Medulla oblongata (tissue), 1 donor: ENCODE measurements at regions not wholly inside any gene's neighbourhood (a gene's known extent, or its start where the extent isn't known, plus 50 kb on each side); places are given as distances from the start of the nearest gene placed in this dataset.
"Not testable (repeated sequence)": the region's sequence is repeated elsewhere in the genome, so short reads cannot be mapped to it uniquely, and the experiment has no call there.

Experiments used
- DNase-seq: peaks from one replicate; pipeline ENCODE4 v3.0.0-alpha.2; 2015; ENCODE audit errors: extremely low spot score

- no peak for DNase-seq
These were observed 184.3 kb downstream of the ADRA2A start for GRCh38 chr10:111261081-111261615.

GRCh38 chr10:111265341-111265740 is 188.5 kb downstream of the ADRA2A start:
- DNase-seq, result no peak

GRCh38 chr10:111266165-111266564 is 189.3 kb downstream of the ADRA2A start:
- DNase-seq, result no peak

DNA sequence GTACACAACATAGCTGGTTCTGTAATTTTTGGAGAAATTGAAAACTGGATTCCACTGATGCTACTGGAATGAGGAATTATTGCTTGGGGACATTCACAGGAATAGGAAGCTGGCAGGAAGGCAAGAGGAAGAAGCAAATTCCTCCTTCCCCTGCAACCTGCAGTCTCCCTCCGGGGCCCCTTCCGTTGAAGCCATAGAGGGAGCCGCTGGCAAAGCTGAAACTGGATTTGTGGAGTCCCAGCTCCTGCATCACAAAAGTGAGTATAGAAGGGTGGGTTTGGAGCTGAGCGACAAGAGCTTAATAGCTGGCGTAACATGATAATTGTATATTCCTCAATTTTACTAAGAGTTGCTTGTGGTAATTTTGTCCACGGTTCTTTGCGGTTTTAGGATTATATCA is 190.8 kb downstream of the ADRA2A start:
- DNase-seq, result no peak

GRCh38 chr10:111273235-111273634 is 196.4 kb downstream of the ADRA2A start:
- DNase-seq, result no peak

DNA sequence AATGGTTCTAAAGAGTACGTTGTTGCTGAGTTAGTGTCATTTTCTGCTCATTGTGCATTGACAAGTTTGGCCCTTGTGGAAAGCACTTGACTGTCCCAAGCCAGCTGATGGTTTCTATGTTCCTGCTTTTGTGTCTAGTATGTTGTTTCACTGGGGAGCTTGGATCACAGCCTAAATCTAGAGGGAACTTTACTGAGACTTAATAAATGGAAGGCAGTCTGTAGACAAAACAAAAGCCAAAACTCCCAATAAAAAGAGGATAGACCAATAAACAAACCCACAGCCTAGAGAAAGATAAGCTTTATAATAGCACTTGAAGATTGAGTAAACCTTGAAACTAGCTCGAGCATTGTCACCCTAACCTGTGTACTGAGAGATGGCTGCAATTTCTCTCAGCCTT is 196.8 kb downstream of the ADRA2A start:
- DNase-seq, result peak; percentile 23

- peak; percentile 12 for DNase-seq
These were observed 198.3 kb downstream of the ADRA2A start for GRCh38 chr10:111275091-111275490.

- no peak for DNase-seq
These were observed 200.8 kb downstream of the ADRA2A start for GRCh38 chr10:111277661-111278060.

GRCh38 chr10:111278266-111278665 is 201.4 kb downstream of the ADRA2A start:
- DNase-seq, result no peak

- peak; percentile 35 for DNase-seq
These were observed 204.7 kb downstream of the ADRA2A start for GRCh38 chr10:111281516-111281915.

GRCh38 chr10:111289461-111289860 is 212.6 kb downstream of the ADRA2A start:
- DNase-seq, result peak; percentile 5

GRCh38 chr10:111290649-111291048 is 213.8 kb downstream of the ADRA2A start:
- no peak for DNase-seq

DNA sequence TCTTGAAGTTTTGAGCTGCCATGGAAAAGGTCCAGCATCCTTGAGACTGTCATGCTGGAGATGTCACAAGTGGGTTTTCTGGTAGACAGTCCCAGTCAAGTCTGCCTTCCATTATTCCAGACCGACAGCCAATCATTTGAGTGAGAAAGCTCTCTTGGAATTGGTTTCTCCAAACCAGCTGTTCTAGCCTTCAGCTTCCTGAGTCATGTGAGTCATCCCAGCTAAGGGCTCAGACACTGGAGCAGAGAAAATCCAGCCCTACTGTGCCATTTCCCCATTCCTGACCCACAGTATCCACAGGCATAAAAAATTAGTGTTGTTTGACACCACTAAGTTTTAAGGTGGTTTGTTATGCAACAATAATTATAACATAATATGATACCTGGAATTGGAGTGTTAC is 219.0 kb downstream of the ADRA2A start:
- no peak for DNase-seq

DNA sequence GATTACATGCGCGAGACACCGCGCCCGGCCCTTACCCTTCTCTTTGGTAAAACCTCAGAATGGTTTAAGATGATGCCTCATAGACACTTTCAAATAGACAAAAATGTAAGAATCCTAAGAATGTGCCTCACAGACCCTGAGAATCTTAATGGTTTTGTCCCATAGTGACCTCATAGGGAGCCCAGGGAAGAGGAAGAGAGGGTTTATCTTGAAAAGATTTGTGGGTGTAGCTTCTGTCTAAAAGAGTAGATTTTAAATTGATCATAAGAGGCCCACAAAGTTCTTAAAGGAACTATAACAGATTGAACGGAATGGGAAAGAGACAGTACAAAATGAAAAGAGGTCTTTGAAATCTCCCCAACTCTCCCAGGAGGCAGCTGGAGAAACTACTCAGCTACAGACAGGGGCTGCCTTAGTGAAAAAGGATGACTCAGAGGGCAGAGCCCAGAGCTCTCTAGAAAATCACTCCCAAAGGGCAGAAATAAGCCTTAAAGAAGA is 220.6 kb downstream of the ADRA2A start:
- DNase-seq, result no peak

- no peak for DNase-seq
These were observed 221.2 kb downstream of the ADRA2A start for GRCh38 chr10:111298031-111298430.

GRCh38 chr10:111299037-111299436 is 222.2 kb downstream of the ADRA2A start:
- DNase-seq, result no peak

DNA sequence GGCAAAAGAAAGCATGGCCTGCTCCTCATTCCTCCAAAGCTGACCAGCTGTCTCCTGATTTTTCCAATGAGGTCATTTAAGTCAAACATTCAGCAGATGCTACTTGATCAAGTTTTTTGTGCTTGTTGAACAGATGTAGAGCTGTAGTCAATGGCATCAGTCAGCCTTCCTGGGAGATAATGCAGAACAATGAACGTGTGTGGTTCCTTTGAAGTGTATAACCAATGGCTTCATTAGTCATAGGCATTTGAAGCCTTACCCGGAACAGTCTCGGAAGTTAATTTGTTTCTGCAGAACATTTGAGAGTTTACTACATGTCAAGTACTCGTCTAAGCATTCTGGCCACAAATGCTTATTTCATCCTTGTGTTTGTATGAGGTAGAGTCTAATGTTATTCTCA is 227.1 kb downstream of the ADRA2A start:
- DNase-seq, result no peak

GRCh38 chr10:111316722-111317212 is 239.9 kb downstream of the ADRA2A start:
- peak; percentile 21 for DNase-seq

- no peak for DNase-seq
These were observed 243.0 kb downstream of the ADRA2A start for GRCh38 chr10:111319866-111320265.

- no peak for DNase-seq
These were observed 246.6 kb downstream of the ADRA2A start for GRCh38 chr10:111323389-111323966.

DNA sequence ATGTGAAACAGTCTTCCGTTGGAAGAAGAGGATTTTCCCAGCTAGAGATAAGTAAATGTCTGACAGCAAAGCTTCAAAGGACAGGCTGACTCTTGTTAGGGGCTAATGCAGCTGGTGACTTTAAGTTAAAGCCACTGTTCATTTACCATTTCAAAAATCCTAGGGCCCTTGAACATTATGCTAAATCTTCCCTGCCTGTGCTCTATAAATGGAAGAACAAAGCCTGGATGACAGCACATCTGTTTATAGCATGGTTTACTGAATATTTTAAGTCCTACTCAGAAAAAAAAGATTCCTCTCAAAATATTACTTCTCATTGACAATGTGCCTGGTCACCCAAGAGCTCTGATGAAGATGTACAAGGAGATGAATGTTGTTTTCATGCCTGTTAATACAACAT is 255.3 kb downstream of the ADRA2A start:
- not testable (repeated sequence) for DNase-seq

DNA sequence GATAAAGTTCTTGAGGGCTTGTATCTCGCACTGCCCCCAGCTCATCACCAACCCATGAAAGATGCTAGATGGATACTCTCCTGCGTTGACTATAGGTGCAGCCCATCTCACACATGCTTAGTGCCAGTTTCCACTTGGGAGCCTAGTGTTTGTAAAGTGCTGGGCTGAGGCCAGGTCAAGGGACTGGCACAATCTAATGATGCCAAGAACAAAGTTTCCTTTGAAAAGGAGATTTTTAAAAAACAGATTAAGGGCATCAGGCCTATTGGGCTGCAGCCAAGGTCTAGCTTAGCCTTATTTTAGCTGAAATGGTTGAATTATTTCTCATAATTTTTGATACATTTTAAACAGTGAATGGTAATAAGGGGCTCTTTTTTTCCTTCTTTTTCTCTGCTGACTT is 259.0 kb downstream of the ADRA2A start:
- peak; percentile 4 for DNase-seq

DNA sequence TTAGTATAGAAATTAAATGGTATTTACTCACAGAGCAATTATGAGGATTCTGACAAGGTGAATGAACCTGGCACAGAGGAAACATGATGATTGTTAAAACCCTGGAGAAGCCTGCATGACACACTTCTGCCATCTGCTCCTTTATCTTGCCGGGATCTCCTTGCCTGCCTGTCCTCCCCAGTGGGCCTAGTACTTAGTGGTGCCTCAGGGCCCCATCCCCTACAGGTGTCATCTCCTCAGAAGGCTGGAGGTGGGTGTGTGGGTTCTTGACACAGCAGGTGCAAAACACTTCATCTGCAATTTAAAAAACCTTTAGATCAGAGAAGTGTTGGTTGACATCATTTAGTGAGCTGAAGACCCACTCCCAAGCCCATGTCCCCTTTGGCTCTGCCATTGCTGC is 261.2 kb downstream of the ADRA2A start:
- DNase-seq, result no peak

GRCh38 chr10:111338805-111339204 is 262.0 kb downstream of the ADRA2A start:
- DNase-seq, result no peak
